Dermis microvascular lymphatic vessel endothelial cell (primary cell): ENCODE measurements at regions not wholly inside any gene's neighbourhood (a gene's known extent, or its start where the extent isn't known, plus 50 kb on each side); places are given as distances from the start of the nearest gene placed in this dataset.

Source experiments
- DNase-seq, 2 donors: peaks; one replicate each; pipeline versions ENCODE4 v3.0.0 to v3.0.0-alpha.2; 2010; ENCODE audit warnings: low read depth in 2 of 2

DNA sequence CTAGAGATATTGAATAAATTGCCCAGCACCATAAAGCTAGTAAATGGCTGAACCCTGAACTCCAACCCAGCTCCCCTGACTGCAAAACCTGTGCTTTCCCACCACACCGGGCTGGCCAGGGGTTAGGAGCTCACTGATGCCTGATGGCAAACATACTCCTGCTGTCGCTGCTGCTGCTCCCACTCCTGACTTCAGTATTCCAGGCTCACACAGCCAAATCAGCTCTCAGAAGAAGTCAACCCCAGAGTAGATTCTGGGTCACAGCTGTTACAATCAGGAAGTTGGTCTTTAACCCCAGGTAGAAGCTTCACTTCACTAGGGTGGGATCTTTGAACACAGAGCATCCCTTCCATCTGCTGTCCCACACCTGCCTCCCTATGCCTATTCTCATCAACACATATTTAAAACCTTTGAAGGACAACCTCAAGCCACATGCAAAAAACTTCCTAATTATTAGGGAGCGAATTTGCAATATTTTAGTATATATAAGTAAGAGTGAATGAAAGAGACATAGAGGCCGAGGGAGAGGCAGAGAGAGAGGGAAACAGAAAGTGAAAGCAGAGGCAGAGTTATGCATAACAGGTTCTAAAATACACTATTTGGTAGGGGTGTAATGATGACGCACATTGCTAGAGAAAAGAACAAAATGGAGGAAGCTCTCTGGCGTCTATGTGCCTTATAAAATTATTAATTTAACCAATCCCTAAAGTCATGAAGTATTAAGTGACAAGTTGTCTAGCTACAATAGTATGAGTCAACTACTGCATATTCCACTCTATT, 99.4 kb upstream of the SERP2 start:
- DNase-seq = peak; percentile 16 to 57

DNA sequence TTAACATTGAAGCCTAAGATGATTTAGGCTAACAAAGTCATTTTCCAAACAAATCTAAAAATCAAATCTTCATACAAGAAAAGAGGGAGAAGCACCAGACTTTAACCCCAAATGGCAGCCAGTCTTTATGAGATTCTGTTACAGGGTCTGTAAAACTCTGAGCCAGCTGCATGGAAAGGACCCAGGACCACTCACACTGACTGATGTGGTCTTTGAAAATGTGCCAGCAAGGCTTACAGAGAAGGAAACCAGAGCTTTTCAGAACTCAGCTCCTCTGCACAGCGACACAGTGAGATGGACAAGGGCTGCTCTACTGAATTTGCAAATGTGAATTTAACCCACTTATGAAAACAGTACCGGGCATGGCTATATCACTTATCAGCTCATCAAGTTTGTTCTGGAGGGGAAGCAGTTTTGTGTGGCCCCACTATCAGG, 98.8 kb upstream of the SERP2 start:
- no peak for DNase-seq

DNA sequence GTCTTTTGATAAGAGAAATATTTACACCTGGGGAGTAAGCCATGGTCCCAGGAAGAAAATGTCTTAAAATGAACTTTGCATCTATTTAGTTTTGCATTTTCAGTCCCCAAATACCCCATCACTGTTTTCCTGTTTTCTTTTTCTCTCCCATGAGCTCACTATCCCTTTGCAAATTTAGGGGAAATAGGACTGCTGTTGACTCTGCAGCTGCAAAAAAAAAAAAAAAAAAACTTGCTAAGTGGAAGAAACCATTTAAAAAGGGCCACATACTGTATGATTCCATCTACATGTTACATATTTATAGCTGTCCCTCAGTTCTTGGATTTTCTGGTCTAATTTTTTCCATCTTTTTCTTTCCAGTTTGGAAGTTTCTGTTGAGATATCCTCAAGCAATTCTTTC, 98.2 kb upstream of the SERP2 start:
- DNase-seq = no peak

DNA sequence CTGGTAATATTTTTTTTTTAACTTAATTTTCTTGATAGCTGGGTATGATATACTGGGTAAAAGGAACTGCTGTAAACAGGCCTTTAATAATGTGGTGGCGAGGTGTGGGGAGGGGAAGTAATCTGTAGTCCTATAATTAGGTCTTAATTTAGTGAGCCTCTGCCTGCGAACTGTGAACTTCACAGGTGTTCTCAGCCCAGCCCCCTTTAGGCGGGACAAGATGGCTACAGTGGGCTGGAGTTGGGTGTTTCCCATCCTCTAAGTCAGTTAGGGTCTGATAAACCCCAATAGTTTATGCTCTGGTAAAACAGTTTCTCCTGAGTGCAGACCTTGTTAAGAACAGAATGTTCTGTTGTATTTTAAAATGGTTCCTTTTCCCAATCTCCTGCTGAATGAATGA, 97.6 kb upstream of the SERP2 start:
- DNase-seq = no peak

DNA sequence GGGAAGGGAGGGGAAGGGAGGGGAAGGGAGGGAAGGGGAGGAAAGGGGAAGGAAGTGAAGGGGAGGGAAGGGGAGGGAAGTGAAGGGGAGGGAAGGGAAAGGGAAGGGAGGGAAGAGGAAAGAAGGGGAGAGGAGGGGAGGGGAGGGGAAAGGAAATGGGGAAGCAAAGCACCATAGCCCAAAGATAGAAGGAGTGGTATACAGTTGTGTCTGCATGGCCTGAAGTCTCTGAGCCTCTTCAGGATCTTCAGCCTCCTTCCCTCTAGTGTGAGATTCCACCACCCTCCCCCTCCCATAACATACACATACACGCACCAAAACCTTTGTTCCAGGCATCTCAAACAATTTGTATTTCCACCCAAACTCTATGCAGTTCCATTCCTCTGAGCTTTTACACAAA, 96.2 kb upstream of the SERP2 start:
- DNase-seq = no peak

DNA sequence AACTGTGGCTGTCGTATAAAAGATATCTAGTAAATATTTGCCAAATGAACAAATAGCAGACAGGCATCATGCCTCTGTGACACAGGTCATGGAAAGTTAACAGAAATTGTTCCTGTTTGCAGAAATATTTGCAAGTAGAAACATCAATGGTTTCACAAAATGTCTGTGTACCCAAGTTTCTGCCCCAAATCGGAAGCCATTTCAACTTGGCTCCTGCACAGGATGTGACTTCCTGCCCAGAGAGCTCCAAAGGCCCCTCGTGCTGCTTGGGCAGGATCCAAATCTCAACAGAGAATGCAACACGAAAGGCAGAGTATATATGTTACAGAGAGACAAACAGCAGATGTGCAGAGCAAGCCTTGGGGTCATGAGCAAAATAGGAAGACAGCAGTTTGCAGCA, 95.5 kb upstream of the SERP2 start:
- peak; percentile 74 to 89 for DNase-seq

DNA sequence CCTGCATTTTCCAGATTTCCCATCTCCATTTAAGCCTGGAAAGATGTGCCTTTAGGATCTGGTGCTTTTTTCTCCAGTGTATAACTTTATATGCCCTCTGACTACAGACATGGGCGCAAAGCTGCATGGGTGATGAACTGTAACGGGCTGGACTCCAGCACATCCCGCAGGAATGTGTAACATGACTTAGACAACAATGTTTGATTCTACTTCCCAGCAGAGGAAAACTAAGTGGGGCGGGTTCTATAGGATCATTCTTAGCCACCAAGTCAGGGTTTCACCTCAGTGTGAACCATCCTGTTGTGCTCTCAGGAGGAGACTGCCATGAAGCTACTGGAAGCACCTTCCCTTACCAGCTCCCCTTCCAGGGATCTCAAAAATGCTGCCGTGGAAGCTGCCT, 93.2 kb upstream of the SERP2 start:
- DNase-seq = no peak

DNA sequence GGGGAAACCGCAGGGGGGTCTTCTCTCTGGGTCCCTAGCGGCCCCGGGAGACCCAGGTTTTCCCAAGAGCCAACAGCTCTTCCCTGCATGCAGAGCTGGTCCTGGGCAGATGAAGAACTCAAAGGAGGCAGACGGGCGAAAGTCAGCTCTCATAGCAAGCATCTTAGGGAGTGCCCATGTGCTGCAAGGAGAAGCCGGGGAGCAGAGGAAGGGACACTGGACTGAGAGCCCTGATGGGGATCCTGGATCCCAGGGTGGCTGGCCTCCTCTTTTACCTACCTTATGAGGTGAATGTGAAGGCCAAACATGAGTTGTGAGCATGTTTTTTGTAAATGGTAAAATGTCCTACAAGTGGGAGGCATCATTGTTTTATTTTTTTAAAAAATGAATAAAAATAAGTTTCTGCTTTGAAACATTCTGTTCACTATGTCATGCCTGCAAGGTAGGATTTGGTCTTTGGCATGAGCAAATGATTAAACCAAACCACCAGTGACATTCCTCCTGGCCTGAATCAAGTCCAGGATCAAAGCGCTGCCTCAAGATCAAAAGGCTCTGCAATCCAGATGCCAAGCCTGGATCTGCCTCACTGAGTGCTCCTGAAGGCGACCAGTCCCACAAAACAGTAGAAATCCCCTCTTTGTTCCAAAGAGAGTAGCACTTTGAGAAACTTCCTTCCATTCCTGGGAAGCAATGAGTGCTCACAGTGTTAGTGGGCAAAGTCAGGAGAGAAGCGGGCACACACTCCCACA, 92.2 kb upstream of the SERP2 start:
- DNase-seq = no peak

DNA sequence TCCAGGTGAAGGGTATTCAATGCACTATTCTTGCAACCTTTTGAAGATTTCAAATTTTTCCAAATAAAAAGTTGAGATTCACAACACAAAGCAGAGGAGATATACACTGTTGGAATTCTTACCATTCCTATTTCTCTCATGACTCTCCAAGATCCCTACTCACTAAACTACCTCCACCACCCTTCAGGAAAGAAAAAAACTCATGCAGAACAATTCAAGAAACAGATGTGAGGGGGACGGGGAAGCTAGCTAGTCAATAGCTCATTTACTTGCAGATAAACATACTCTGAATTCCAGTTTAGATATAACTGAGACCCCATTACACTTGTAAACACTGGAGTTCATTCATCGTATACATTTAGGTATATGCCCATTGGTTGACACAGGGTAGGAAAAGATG, 90.0 kb upstream of the SERP2 start:
- no peak for DNase-seq

DNA sequence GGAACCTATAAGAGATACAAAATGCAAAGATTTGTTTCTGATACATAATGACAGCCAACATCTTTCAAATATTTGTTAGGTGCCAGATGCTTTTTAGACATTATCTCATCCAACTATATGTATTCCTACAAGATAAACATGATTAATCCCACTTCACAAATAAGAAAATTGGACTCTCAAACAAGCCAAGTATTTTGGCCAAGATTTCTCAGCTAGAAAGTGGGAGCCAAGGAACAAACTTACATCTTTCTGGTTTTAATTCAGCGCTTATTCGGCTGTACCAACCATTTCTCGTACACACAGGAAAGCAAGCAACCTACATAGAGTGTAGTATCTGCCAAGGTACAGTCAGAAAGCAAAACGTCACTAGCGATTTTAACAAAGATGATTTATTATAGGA, 85.7 kb upstream of the SERP2 start:
- no peak for DNase-seq

DNA sequence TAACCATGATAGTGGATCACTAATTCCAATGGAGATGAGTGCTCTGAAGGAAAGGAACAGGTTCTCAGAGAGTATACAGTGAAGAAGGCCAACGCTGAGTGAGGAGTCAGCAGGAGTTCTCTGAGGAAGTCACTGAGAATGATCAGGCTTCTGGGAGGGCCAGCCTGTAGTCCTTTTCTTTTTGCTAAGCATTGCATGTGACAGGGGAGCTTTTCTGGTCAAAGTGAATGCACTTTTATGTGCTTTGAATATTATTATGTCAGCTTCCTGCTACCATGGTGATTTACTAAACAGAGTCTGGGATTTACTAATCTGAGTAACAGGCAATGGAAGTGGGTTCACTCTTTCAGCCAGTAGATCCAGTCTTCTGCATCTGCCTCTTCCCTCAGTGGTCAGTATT, 81.1 kb upstream of the SERP2 start:
- DNase-seq = peak; percentile 67 to 77

DNA sequence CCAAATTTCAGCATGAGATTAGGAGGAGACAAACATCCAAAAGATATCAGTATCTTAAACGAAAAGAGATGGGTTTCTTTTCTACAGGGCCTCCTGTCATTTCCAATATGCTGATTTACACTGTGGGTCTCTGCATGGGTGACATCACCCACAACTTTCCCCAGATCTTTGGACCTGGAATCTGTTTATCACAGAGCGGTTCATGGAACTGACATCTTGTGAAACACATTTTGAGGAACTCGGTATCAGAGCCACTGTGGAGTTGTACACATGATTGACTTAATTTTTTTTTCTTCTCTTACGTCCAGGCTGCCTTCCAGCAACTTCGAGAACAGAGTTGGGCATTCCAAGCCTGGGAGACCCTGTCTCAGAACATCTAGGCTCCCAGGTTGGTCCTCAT, 80.2 kb upstream of the SERP2 start:
- DNase-seq = no peak

DNA sequence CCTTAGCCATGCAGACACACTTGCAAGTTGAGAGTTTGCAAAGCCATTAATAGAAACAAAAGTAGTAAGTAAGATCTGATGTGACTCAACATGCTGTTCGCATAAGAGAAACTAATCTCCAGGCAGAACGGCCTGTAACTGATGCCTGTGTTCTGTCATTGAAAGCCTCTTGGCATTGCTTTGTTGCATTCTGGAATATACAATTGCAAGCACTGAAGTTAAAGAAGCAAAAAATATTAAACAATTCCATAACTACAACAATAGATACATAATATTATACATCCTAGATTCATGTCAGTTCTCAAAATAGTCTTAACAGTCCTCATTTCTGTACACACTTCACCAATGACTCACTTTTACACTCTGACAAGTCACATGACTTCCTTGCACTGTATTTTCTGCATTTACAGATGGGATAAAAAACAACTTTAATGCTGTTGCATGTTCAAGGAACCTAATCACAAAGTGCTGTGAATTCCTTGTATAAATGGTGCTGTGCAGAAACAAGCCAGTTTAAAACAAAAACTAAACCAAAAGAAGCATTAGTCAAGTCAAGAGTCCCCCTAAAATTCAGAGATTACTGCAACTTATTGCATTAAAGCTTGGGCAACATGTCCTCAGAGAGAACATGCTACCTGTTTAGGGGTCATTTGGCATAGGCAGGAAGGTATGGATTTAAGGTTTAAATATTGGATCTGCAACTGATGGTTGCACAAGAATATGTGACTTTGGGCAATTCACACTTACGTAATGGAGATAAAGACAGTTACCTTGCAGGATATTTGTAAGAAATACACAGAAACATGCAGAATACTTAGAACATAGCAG, 79.5 kb upstream of the SERP2 start:
- peak in 1 of 2 donors; percentile 73 for DNase-seq

DNA sequence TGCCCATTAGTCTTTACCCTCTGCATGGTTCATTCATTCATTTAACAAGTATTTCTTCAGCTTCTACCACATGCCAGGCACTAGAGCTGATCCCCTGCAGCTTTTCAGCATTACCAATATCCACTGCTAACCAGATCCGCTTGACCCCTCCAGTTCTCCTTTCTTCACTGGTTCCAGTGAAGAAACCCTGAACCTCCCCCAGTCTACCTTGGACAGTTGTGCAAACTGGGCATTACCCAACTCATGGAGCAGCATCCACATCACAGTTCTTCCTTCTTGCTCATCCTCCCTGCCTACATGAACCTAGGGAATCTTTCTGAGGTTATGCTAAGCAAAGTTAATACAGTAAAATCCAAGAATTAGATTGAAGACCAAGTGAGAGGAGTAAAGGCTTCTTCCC, 78.7 kb upstream of the SERP2 start:
- no peak for DNase-seq

DNA sequence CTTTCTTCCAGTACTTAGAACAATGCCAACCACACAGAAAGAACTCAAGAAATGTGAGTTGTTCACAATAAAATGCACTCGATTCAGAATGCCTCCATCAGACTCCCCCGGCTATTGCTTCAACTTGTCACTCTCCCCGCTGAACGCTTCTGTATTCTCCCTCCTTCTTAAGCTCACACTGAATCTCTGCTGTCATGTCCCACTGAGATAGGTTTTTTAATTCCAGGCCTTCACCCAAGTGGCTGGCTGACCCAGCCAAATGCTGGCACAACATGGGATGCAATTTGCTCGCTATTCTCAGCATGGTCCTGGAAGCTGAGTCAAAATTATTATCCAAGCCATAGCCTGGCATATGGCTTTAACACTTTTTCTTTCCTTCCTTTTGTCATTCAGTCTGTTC, 76.8 kb upstream of the SERP2 start:
- DNase-seq = no peak

DNA sequence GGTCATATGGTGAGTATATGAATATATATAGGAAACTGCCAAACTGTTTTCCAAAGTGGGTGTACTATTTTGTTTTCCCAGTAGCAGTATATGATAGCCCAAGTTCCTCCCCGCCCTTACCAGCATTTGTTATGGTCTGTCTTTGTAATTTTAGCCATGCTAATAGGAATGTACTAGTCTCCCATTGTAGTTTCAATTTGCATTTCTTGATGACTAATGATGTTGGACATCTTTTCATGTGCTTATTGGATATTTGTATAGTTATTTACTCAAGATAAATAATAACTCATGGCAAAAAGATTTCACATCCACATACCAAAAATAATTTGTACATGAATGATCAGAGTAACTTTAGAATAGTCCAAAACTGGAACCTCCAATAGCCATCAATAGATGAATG, 75.3 kb upstream of the SERP2 start:
- no peak for DNase-seq

DNA sequence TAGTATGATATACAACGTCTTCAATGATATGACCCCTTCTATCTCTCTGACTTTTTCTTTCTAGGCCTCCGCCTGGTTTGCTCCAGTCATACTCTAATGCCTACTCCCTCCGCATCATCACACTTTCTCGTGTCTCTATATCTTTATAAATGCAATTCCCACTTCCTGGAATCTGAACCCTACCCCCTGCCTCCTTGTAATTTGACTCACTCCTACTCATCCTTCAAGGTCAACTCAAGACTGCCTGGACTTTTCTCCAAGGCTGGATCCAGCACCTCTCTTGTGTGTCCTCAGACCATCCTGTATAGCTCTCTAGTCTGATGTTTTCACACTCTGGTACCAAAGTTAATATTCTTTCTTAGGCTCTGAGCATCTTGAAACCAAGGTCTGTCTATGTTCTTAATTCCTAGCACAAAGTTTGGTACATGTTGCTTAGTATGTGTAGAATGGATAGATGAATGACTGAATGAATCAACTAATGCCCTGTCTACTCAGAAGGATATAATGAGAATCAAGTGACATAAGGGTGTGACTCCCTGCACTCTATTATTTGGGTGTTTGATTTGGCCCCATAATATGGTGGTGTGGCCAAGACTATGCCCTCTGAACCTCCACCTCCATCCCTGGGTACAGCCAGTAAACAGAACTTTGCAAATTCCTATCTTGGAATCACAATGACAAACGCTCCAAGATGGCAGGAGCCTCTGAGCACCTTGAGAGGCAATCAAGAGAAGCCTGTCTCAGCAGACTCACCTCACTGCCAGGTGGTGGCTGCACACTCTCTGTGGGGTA, 74.3 kb upstream of the SERP2 start:
- no peak for DNase-seq

DNA sequence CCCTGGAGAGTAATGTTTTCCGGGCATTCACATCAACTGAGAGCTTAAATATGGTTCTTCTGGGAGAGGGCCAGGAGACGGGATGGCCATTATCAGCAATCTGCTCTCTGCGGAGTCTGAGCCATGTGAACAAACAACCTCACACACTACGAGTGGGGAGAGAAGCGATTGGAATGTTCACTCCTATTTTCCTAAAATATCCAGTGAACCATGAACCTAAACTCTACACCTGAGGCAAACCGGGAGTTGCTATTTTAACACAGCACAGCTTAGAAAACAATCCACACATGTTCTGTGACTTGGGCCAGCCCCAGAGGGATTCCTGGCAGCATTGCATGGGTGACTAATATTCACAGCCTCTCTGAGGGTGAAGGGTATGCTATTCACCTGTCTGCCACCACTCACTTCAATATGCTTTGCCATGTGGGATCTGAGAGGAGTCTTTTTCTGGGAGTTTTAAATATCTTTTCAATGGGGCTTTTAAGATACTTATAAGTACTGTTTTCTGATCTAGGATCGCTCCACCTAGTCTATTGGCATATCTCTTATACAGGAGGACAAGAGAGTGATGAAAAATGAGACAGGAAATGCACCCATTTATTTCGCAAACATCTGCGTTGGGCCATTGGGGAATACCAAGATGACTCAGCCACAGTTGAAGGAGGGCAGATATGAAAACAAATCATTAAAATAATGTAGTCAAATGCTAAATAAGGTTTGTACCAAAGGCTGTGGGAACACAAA, 72.6 kb upstream of the SERP2 start:
- DNase-seq = peak; percentile 42 to 73

DNA sequence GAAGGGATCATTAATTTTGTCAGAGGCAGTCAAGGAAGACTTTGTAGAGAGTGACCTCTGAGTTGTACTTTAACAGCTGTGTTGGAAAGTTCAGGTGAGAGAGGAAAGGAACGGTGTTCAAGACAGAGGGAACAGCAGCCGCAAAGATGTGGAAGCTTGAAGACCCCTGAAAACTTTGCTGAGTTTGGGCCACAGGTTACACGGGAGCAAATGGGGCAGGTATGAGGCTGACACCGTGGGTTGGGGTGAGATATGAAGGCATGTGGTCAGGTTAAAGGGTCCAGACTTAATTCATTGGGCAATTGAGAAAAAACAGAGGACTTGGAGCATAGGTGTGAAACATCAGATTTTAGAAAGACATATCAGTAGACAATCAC, 72.0 kb upstream of the SERP2 start:
- DNase-seq = no peak

DNA sequence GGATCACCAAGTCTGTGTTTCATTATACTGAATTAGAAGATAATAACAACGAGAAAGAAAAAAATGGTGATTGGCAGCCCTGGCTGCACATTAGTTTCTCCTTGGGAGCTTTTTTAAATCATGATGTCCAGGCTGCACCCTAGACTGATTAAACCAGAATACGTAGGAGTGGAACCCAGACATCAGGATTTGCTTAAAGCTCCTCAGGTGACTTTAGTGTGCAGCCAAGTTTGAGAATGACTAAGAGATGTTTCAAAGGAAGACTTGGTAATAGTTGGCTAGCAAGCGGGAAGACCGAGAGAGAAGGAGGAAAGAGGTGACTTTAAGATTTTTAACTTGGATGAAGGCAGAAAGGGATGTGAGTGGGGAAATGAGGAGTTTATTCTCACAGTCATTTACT, 71.4 kb upstream of the SERP2 start:
- DNase-seq = no peak
